Head of caudate nucleus (tissue), 42 donors: ENCODE measurements at regions not wholly inside any gene's neighbourhood (a gene's known extent, or its start where the extent isn't known, plus 50 kb on each side); places are given as distances from the start of the nearest gene placed in this dataset.

Source experiments
- DNase-seq, 42 donors: peaks; one replicate each; pipeline versions ENCODE4 v3.0.0 to v3.0.0-alpha.2; 2020 to 2021; ENCODE audit warnings: mixed read lengths in 7 of 42
- intact Hi-C: fragments of 100-400 bp; cut with DNase I; formaldehyde crosslinking; loops from one replicate; pipeline ENCODE4 v1.15.0; 2022

- intact Hi-C loops = no loop called here
Measured at GRCh38 chr13:57784633-57785032, 153.1 kb downstream of the PCDH17 start.

GRCh38 chr13:57787058-57787791 lies 155.7 kb downstream of the PCDH17 start:
- DNase-seq = no peak
- intact Hi-C loops = no loop called here

More at GRCh38 chr13:57784633-57785032, 153.1 kb downstream of the PCDH17 start:
- no peak for DNase-seq

- no peak for DNase-seq
Measured at GRCh38 chr13:57799624-57800023, 168.1 kb downstream of the PCDH17 start.

GRCh38 chr13:57813651-57814050 lies 182.1 kb downstream of the PCDH17 start:
- no peak for DNase-seq
- intact Hi-C loops = no loop called here

More at GRCh38 chr13:57799624-57800023, 168.1 kb downstream of the PCDH17 start:
- intact Hi-C loops = no loop called here

- DNase-seq = no peak
- intact Hi-C loops = no loop called here
Measured at GRCh38 chr13:57815600-57815999, 184.1 kb downstream of the PCDH17 start.

- no peak for DNase-seq
- intact Hi-C loops = no loop called here
Measured at GRCh38 chr13:57820924-57821323, 189.4 kb downstream of the PCDH17 start.

GRCh38 chr13:57823704-57824103 lies 192.2 kb downstream of the PCDH17 start:
- intact Hi-C loops = no loop called here
- no peak for DNase-seq

GRCh38 chr13:57824121-57824520 lies 192.6 kb downstream of the PCDH17 start:
- intact Hi-C loops = no loop called here

GRCh38 chr13:57825066-57825465 lies 193.5 kb downstream of the PCDH17 start:
- intact Hi-C loops = no loop called here
- no peak for DNase-seq

More at GRCh38 chr13:57824121-57824520, 192.6 kb downstream of the PCDH17 start:
- DNase-seq = no peak

- no peak for DNase-seq
- intact Hi-C loops = no loop called here
Measured at GRCh38 chr13:57829496-57829895, 198.0 kb downstream of the PCDH17 start.

GRCh38 chr13:57832187-57832586 lies 200.6 kb downstream of the PCDH17 start:
- DNase-seq = no peak
- intact Hi-C loops = no loop called here

- intact Hi-C loops = no loop called here
- DNase-seq = no peak
Measured at GRCh38 chr13:57837801-57838200, 206.3 kb downstream of the PCDH17 start.

GRCh38 chr13:57843521-57843920 lies 212.0 kb downstream of the PCDH17 start:
- intact Hi-C loops = no loop called here
- DNase-seq = no peak

GRCh38 chr13:57846600-57847173 lies 215.1 kb downstream of the PCDH17 start:
- DNase-seq = no peak

GRCh38 chr13:57857945-57858344 lies 226.4 kb downstream of the PCDH17 start:
- intact Hi-C loops = loop anchor here (2.0 kb wide), 1 partner anchor 229 kb away; no protein-coding TSS in a partner anchor
- no peak for DNase-seq

More at GRCh38 chr13:57846600-57847173, 215.1 kb downstream of the PCDH17 start:
- intact Hi-C loops = no loop called here

GRCh38 chr13:57858376-57858775 lies 226.8 kb downstream of the PCDH17 start:
- DNase-seq = no peak
- intact Hi-C loops = loop anchor here (2.0 kb wide), 1 partner anchor 230 kb away; no protein-coding TSS in a partner anchor

- intact Hi-C loops = no loop called here
- DNase-seq = no peak
Measured at GRCh38 chr13:57862879-57863278, 231.3 kb downstream of the PCDH17 start.

- intact Hi-C loops = no loop called here
- no peak for DNase-seq
Measured at GRCh38 chr13:57865600-57866294, 234.2 kb downstream of the PCDH17 start.

- DNase-seq = no peak
- intact Hi-C loops = no loop called here
Measured at GRCh38 chr13:57874530-57874929, 243.0 kb downstream of the PCDH17 start.

- intact Hi-C loops = no loop called here
Measured at GRCh38 chr13:57877601-57878000, 246.1 kb downstream of the PCDH17 start.

More at GRCh38 chr13:57877601-57878000, 246.1 kb downstream of the PCDH17 start:
- DNase-seq = no peak
